NT2/D1 (cell line): ENCODE measurements at regions not wholly inside any gene's neighbourhood (a gene's known extent, or its start where the extent isn't known, plus 50 kb on each side); places are given as distances from the start of the nearest gene placed in this dataset.

ENCODE experiments used
- SUZ12 ChIP-seq: IDR thresholded peaks from 2 replicates; pipeline ENCODE4 v1.6.1; 2011; ENCODE audit not compliant: insufficient read length, insufficient read depth; ENCODE audit errors: extremely low read depth
- ZNF274 ChIP-seq: IDR thresholded peaks from 2 replicates; pipeline ENCODE4 v1.6.1; 2011; ENCODE audit warnings: mild to moderate bottlenecking, low read depth, low read length

DNA sequence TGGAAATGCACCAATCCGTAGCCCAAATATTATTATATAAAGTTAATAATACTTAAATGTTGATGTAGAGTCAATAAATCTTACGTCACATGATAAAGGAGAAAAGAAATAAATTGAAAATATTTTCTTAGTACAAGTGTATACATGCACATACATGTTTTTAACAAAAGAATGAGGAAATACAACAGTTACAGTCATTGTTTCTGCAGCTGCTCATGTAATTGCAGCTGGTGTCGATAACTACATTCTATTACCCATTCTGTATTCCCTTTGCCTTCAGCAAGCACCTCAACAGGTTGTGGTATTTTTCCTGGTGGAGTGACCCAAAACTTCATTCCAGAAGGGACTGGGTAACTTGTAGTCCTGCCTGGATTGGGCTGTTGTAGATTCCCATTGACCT, 377.8 kb upstream of the FSIP2 start:
- TF ChIP-seq ZNF274 (no peak), SUZ12 (no peak)
